ENCODE measurements at regions not wholly inside any gene's neighbourhood (a gene's known extent, or its start where the extent isn't known, plus 50 kb on each side); places are given as distances from the start of the nearest gene placed in this dataset.
"Not testable (repeated sequence)": the region's sequence is repeated elsewhere in the genome, so short reads cannot be mapped to it uniquely, and the experiment has no call there.

GRCh38 chr18:44259610-44260009 is 421.1 kb upstream of the SETBP1 start:
- no peak for DNase-seq

GRCh38 chr18:44265437-44265836 is 415.3 kb upstream of the SETBP1 start:
- no peak for DNase-seq

GRCh38 chr18:44273298-44273697 is 407.4 kb upstream of the SETBP1 start:
- no peak for DNase-seq

- DNase-seq, result no peak
Measured at GRCh38 chr18:44280479-44280878, 400.2 kb upstream of the SETBP1 start.

- DNase-seq, result no peak
Measured at GRCh38 chr18:44286049-44286448, 394.6 kb upstream of the SETBP1 start.

- DNase-seq, result no peak
Measured at GRCh38 chr18:44290366-44290977, 390.2 kb upstream of the SETBP1 start.

- no peak for DNase-seq
Measured at GRCh38 chr18:44298566-44298965, 382.1 kb upstream of the SETBP1 start.

- DNase-seq, result no peak
Measured at GRCh38 chr18:44309185-44309584, 371.5 kb upstream of the SETBP1 start.

GRCh38 chr18:44320619-44321460 is 359.8 kb upstream of the SETBP1 start:
- DNase-seq, result no peak

- DNase-seq, result no peak
Measured at GRCh38 chr18:44321868-44322590, 358.7 kb upstream of the SETBP1 start.

GRCh38 chr18:44323125-44323524 is 357.6 kb upstream of the SETBP1 start:
- DNase-seq, result no peak

- no peak for DNase-seq
Measured at GRCh38 chr18:44324361-44324760, 356.3 kb upstream of the SETBP1 start.

GRCh38 chr18:44325903-44326635 is 354.6 kb upstream of the SETBP1 start:
- peak; percentile 67 for DNase-seq

- no peak for DNase-seq
Measured at GRCh38 chr18:44331656-44332570, 348.8 kb upstream of the SETBP1 start.

GRCh38 chr18:44341759-44342158 is 338.9 kb upstream of the SETBP1 start:
- no peak for DNase-seq

- no peak for DNase-seq
Measured at GRCh38 chr18:44342162-44342561, 338.5 kb upstream of the SETBP1 start.

- no peak for DNase-seq
Measured at GRCh38 chr18:44342946-44343345, 337.7 kb upstream of the SETBP1 start.

- no peak for DNase-seq
Measured at GRCh38 chr18:44343570-44343969, 337.1 kb upstream of the SETBP1 start.

GRCh38 chr18:44356566-44357157 is 324.0 kb upstream of the SETBP1 start:
- no peak for DNase-seq

GRCh38 chr18:44358402-44358801 is 322.3 kb upstream of the SETBP1 start:
- DNase-seq, result no peak

- not testable (repeated sequence) for DNase-seq
Measured at GRCh38 chr18:44359741-44360140, 320.9 kb upstream of the SETBP1 start.

GRCh38 chr18:44362213-44362612 is 318.5 kb upstream of the SETBP1 start:
- not testable (repeated sequence) for DNase-seq
